HCT116 (cell line): ENCODE measurements at regions not wholly inside any gene's neighbourhood (a gene's known extent, or its start where the extent isn't known, plus 50 kb on each side); places are given as distances from the start of the nearest gene placed in this dataset.

Source experiments
- EZH2 ChIP-seq: fragments of 200-600 bp; sonication (generic); IDR thresholded peaks from 2 replicates; pipeline ENCODE4 v1.6.1; 2017; ENCODE audit warnings: antibody characterized with exemption, mixed run types
- EZH2phosphoT487 ChIP-seq: fragments of 200-600 bp; IDR thresholded peaks from 2 replicates; pipeline ENCODE4 v1.6.1; 2018; ENCODE audit warnings: antibody characterized with exemption, borderline replicate concordance
- POLR2A ChIP-seq: IDR thresholded peaks from 2 replicates; pipeline ENCODE4 v1.7.0; 2011; ENCODE audit warnings: borderline replicate concordance; ENCODE audit not compliant: insufficient read depth, insufficient read length; ENCODE audit errors: extremely low read depth
- POLR2AphosphoS5 ChIP-seq: IDR thresholded peaks from 2 replicates; pipeline ENCODE4 v1.6.1; 2011; ENCODE audit warnings: mild to moderate bottlenecking, low read depth, low read length, moderate library complexity
- REST ChIP-seq: IDR thresholded peaks from 2 replicates; pipeline ENCODE4 v1.6.1; 2012; ENCODE audit warnings: low read depth
- SIN3A ChIP-seq: IDR thresholded peaks from 2 replicates; pipeline ENCODE4 v1.6.1; 2012; ENCODE audit warnings: low read depth
- TCF7L2 ChIP-seq: IDR thresholded peaks from 2 replicates; pipeline ENCODE4 v1.7.0; 2011; ENCODE audit warnings: borderline replicate concordance, inconsistent platforms; ENCODE audit not compliant: insufficient read depth, insufficient read length; ENCODE audit errors: extremely low read depth
- YY1 ChIP-seq: IDR thresholded peaks from 2 replicates; pipeline ENCODE4 v1.6.1; 2011; ENCODE audit warnings: low read length, low read depth, moderate library complexity, mild to moderate bottlenecking; ENCODE audit not compliant: insufficient replicate concordance; ENCODE audit errors: extremely low read depth
- TF ChIP-seq, protein P1 (sequence below), 3 experiments: fragments of 200-600 bp in 1 of 3; sonication (generic) in 1 of 3; IDR thresholded peaks in 2 of 3; conservative IDR thresholded peaks in 1 of 3; 2 replicates each; pipeline ENCODE4 v1.5.1; 2012 to 2017; ENCODE audit warnings: low read depth in 2 of 3, low read length in 2 of 3, antibody characterized with exemption in 1 of 3, borderline replicate concordance in 1 of 3, control low read depth in 1 of 3, mild to moderate bottlenecking in 1 of 3, mixed read lengths in 1 of 3, mixed run types in 1 of 3, moderate library complexity in 1 of 3; ENCODE audit not compliant: insufficient read depth in 1 of 3

DNA sequence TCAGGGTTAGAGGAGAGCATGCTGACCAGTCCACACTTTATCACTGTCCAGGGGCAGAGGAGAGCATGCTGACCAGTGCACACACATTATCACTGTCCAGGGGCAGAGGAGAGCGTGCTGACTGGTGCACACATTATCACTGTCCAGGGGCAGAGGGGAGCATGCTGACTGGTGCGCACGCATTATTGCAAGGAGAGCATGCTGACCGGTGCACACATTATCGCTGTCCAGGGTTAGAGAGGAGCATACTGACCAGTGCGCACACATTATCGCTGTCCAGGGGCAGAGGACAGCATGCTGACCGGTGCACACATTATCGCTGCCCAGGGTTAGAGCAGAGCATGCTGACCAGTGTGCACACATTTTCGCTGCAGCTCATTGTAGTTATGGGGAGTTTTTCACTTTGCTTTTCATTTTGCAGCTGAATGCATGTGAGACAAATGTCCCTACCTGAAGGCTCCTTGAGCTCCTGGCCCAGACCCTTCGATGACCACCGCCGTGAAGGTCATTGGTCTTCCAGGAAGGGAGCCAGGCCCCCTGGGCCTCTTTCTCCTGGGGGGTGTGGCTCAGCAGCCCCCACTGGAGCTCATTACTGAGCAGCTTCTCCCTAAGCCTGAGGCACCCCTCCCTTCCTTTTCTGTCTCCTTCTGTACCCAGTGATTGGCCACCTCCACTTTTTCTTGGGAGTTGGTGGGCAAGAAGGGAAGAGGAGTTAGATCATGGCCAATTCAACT, 178.8 kb upstream of the AFDN start:
- TF ChIP-seq, protein P1, sequence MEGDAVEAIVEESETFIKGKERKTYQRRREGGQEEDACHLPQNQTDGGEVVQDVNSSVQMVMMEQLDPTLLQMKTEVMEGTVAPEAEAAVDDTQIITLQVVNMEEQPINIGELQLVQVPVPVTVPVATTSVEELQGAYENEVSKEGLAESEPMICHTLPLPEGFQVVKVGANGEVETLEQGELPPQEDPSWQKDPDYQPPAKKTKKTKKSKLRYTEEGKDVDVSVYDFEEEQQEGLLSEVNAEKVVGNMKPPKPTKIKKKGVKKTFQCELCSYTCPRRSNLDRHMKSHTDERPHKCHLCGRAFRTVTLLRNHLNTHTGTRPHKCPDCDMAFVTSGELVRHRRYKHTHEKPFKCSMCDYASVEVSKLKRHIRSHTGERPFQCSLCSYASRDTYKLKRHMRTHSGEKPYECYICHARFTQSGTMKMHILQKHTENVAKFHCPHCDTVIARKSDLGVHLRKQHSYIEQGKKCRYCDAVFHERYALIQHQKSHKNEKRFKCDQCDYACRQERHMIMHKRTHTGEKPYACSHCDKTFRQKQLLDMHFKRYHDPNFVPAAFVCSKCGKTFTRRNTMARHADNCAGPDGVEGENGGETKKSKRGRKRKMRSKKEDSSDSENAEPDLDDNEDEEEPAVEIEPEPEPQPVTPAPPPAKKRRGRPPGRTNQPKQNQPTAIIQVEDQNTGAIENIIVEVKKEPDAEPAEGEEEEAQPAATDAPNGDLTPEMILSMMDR (IDR thresholded peaks at IDR 0.05 in 2 of 3, conservative IDR thresholded peaks at IDR 0.05 in 1 of 3; ENCODE audit: borderline replicate concordance in 1 of 3, insufficient read depth in 1 of 3, low read depth in 2 of 3, low read length in 2 of 3), result no peak
- TF ChIP-seq REST (no peak), POLR2AphosphoS5 (no peak), EZH2 (no peak), EZH2phosphoT487 (no peak), SIN3A (no peak), TCF7L2 (no peak), POLR2A (no peak), YY1 (no peak)
